GM06990 (cell line): ENCODE measurements at regions not wholly inside any gene's neighbourhood (a gene's known extent, or its start where the extent isn't known, plus 50 kb on each side); places are given as distances from the start of the nearest gene placed in this dataset.

ENCODE experiments used
- DNase-seq: peaks from one replicate; pipeline ENCODE4 v3.0.0-alpha.2; 2011; ENCODE audit not compliant: insufficient read length; ENCODE audit errors: extremely low read depth
- H3K27me3 ChIP-seq: replicated peaks from 2 replicates; pipeline ENCODE4 v1.6.0; 2011; ENCODE audit warnings: low read length; ENCODE audit not compliant: control insufficient read depth, insufficient read depth
- H3K36me3 ChIP-seq: 2 replicates; pipeline ENCODE4 v1.5.1; 2011; ENCODE audit warnings: low read length; ENCODE audit not compliant: control insufficient read depth, insufficient read depth
- H3K4me3 ChIP-seq: replicated peaks from 2 replicates; pipeline ENCODE4 v1.5.1; 2011; ENCODE audit warnings: low read depth, mild to moderate bottlenecking, control low read depth, low read length
- TF ChIP-seq, protein P1 (sequence below): IDR thresholded peaks from 2 replicates; pipeline ENCODE4 v1.5.1; 2011; ENCODE audit warnings: low read length, control low read depth, mild to moderate bottlenecking, inconsistent platforms; ENCODE audit not compliant: insufficient read depth, poor library complexity, severe bottlenecking

- Histone ChIP-seq H3K36me3 (no peaks in the 10 kb centered on the region), H3K4me3 (no peak overlapping the region), H3K27me3 (no peaks in the 10 kb centered on the region)
- TF ChIP-seq, protein P1, sequence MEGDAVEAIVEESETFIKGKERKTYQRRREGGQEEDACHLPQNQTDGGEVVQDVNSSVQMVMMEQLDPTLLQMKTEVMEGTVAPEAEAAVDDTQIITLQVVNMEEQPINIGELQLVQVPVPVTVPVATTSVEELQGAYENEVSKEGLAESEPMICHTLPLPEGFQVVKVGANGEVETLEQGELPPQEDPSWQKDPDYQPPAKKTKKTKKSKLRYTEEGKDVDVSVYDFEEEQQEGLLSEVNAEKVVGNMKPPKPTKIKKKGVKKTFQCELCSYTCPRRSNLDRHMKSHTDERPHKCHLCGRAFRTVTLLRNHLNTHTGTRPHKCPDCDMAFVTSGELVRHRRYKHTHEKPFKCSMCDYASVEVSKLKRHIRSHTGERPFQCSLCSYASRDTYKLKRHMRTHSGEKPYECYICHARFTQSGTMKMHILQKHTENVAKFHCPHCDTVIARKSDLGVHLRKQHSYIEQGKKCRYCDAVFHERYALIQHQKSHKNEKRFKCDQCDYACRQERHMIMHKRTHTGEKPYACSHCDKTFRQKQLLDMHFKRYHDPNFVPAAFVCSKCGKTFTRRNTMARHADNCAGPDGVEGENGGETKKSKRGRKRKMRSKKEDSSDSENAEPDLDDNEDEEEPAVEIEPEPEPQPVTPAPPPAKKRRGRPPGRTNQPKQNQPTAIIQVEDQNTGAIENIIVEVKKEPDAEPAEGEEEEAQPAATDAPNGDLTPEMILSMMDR, result no peak
- no peak for DNase-seq
These were observed 160.3 kb upstream of the ATXN1 start for GRCh38 chr6:16921399-16922110.

DNA sequence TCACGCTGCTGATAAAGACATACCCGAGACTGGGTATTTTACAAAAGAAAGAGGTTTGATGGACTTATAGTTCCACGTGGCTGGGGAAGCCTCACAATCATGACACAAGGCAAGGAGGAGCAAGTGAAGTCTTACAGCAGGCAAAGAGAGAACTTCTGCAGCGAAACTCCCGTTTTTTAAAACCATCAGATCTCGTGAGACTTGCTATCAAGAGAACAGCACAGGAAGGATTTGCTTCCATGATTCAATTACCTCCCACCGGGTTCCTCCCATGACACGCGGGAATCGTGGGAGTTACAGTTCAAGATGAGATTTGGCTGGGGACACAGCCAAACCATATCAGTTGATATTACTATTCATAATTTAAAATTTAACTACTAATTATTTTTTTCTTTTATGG is 157.3 kb upstream of the ATXN1 start:
- TF ChIP-seq, protein P1, result no peak
- Histone ChIP-seq H3K27me3 (no peaks in the 10 kb centered on the region), H3K36me3 (no peaks in the 10 kb centered on the region), H3K4me3 (no peak overlapping the region)
- DNase-seq, result no peak

GRCh38 chr6:16914184-16914583 is 152.9 kb upstream of the ATXN1 start:
- no peaks in the 10 kb centered on the region for H3K27me3 ChIP-seq
- H3K4me3 ChIP-seq, result no peak overlapping the region
- TF ChIP-seq, protein P1, result no peak
- no peaks in the 10 kb centered on the region for H3K36me3 ChIP-seq
- DNase-seq, result no peak

- Histone ChIP-seq H3K27me3 (no peaks in the 10 kb centered on the region), H3K4me3 (no peak overlapping the region), H3K36me3 (no peaks in the 10 kb centered on the region)
- TF ChIP-seq, protein P1, result no peak
- no peak for DNase-seq
These were observed 151.5 kb upstream of the ATXN1 start for GRCh38 chr6:16912756-16913155.

- DNase-seq, result no peak
- TF ChIP-seq, protein P1, result no peak
- H3K36me3 ChIP-seq, result no peaks in the 10 kb centered on the region
These were observed 149.8 kb upstream of the ATXN1 start for GRCh38 chr6:16911088-16911487.

DNA sequence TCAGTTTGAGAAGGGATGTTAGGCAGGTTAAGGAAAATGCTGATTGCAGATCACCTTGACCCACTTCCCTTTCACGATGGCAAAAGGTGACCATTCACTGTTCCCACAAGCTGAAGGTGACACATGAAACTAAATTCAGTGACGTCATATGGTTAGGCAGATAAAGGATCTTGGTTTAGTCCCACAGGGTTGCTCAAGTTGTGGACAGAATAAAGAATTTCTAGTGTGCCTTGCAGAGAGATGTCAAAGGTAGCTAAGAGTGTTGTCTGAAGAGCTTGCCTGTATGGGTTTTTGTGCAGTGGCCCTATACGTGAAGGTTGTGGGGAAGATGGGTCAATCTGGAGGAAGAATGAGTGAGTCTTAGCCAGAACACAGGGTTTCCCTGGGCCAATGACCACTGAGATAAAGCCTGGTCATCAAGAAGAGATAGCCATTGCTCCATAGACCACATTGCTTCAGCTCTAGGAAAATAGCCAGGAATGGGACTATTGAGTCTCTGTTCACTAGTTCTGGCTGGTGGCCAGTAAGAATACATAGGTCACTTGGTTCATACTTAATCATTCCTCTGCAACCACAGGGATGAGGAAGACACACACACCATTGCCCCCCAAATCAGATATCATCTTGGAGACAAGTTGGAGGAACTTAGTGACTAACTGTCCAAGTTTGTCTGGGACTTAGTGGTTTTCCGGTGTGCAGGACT is 148.5 kb upstream of the ATXN1 start:
- H3K27me3 ChIP-seq, result no peaks in the 10 kb centered on the region
- no peaks in the 10 kb centered on the region for H3K36me3 ChIP-seq
- TF ChIP-seq, protein P1, result no peak
- DNase-seq, result no peak
- no peak overlapping the region for H3K4me3 ChIP-seq

More at GRCh38 chr6:16911088-16911487, 149.8 kb upstream of the ATXN1 start:
- Histone ChIP-seq H3K4me3 (no peak overlapping the region), H3K27me3 (no peaks in the 10 kb centered on the region)
